ENCODE measurements at regions not wholly inside any gene's neighbourhood (a gene's known extent, or its start where the extent isn't known, plus 50 kb on each side); places are given as distances from the start of the nearest gene placed in this dataset.
"Not testable (repeated sequence)": the region's sequence is repeated elsewhere in the genome, so short reads cannot be mapped to it uniquely, and the experiment has no call there.

- Mint-ChIP-seq H3K27me3 (no peaks in the 10 kb centered on the region), H3K4me1 (no peaks in the 10 kb centered on the region), H3K36me3 (no peaks in the 10 kb centered on the region), H3K4me3 (no peak overlapping the region), H3K9me3 (peaks cover 32% of the 10 kb centered on the region), H3K27ac (no peak overlapping the region)
- CTCF ChIA-PET = no interaction called here
- DNase-seq = no peak
These were observed 817.5 kb downstream of the NXPH1 start for GRCh38 chr7:9250876-9251275.

DNA sequence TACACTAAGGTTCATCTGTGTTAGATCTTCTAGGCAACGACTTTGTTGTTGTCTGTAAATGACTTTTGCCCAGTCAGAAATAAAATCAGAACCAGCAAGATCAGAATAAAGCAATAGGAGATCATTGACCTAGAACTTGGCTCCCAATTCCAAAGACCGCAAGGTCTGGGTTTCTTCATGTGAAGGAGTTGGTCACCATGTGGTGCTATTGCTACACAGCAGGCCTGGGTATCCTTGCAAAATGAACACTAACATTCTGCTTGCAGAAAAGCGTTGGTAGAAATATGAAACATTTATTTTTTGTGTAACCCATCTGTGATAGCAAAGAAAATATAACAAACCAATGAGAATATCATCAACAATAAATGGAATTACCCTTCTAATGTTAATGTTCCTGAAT, 831.0 kb downstream of the NXPH1 start:
- Mint-ChIP-seq H3K9me3 (peaks cover 24% of the 10 kb centered on the region), H3K27me3 (no peaks in the 10 kb centered on the region), H3K4me1 (no peaks in the 10 kb centered on the region), H3K4me3 (no peak overlapping the region), H3K36me3 (no peaks in the 10 kb centered on the region), H3K27ac (no peak overlapping the region)
- CTCF ChIA-PET = no interaction called here
- no peak for DNase-seq

GRCh38 chr7:9280088-9280487, 846.7 kb downstream of the NXPH1 start:
- H3K9me3 Mint-ChIP-seq = peaks cover 6% of the 10 kb centered on the region
- no peak overlapping the region for H3K4me3 Mint-ChIP-seq
- no peak overlapping the region for H3K27ac Mint-ChIP-seq

GRCh38 chr7:9283246-9283645, 849.8 kb downstream of the NXPH1 start:
- Mint-ChIP-seq H3K27ac (no peak overlapping the region), H3K4me3 (no peak overlapping the region), H3K4me1 (no peaks in the 10 kb centered on the region), H3K9me3 (peaks cover 5% of the 10 kb centered on the region), H3K27me3 (no peaks in the 10 kb centered on the region), H3K36me3 (no peaks in the 10 kb centered on the region)
- CTCF ChIA-PET = no interaction called here
- DNase-seq = no peak

More at GRCh38 chr7:9280088-9280487, 846.7 kb downstream of the NXPH1 start:
- no peaks in the 10 kb centered on the region for H3K4me1 Mint-ChIP-seq
- DNase-seq = no peak
- no peaks in the 10 kb centered on the region for H3K36me3 Mint-ChIP-seq
- H3K27me3 Mint-ChIP-seq = no peaks in the 10 kb centered on the region
- CTCF ChIA-PET = no interaction called here

DNA sequence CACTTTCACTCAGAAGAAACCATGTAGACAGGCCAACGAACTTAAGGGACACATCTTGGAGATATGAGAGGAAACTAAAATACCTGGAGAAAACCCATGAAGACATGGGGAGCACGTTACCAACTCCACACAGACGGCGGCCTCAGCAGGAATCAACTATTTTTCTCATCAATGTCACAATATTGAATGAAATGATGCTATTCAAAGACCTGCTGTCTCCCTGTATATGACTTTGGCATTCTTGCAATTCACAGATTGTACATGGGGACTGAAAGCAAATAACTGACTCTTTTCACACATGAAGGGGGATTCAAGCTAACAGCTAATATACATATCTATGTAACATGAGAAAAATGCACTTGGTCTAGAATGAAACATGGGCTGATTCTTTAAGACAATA, 869.0 kb downstream of the NXPH1 start:
- Mint-ChIP-seq H3K9me3 (peaks cover 2% of the 10 kb centered on the region), H3K27ac (no peak overlapping the region), H3K36me3 (no peaks in the 10 kb centered on the region), H3K4me1 (no peaks in the 10 kb centered on the region), H3K4me3 (no peak overlapping the region), H3K27me3 (no peaks in the 10 kb centered on the region)
- DNase-seq = no peak
- CTCF ChIA-PET = no interaction called here

DNA sequence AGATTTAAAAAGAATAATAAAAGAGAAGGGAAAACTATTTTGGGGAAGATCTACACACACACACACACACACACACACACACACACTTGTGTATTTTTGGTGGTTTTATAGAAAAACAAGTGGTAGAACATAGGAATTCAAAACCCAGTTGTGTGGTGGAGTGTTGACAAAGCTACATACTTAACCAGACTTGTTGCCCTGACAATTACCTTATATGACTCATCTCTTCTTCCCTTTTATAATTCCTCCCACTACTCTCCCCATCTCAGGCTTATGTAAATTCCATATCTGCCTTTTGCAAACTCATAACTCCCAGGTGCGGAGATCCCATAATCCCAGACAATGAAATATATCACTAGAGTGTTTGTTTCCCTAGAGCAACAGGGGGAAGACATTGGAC, 873.7 kb downstream of the NXPH1 start:
- Mint-ChIP-seq H3K4me1 (no peaks in the 10 kb centered on the region), H3K27me3 (no peaks in the 10 kb centered on the region), H3K9me3 (peaks cover 2% of the 10 kb centered on the region), H3K36me3 (no peaks in the 10 kb centered on the region), H3K27ac (no peak overlapping the region), H3K4me3 (no peak overlapping the region)
- DNase-seq = no peak
- CTCF ChIA-PET = no interaction called here

GRCh38 chr7:9324513-9324912, 891.1 kb downstream of the NXPH1 start:
- CTCF ChIA-PET = no interaction called here
- Mint-ChIP-seq H3K4me1 (no peaks in the 10 kb centered on the region), H3K36me3 (no peaks in the 10 kb centered on the region)

GRCh38 chr7:9328296-9328695, 894.9 kb downstream of the NXPH1 start:
- no peaks in the 10 kb centered on the region for H3K27me3 Mint-ChIP-seq
- CTCF ChIA-PET = no interaction called here
- no peak overlapping the region for H3K4me3 Mint-ChIP-seq
- no peak for DNase-seq
- no peaks in the 10 kb centered on the region for H3K4me1 Mint-ChIP-seq
- no peak overlapping the region for H3K27ac Mint-ChIP-seq
- H3K36me3 Mint-ChIP-seq = no peaks in the 10 kb centered on the region
- peaks cover 6% of the 10 kb centered on the region for H3K9me3 Mint-ChIP-seq

More at GRCh38 chr7:9324513-9324912, 891.1 kb downstream of the NXPH1 start:
- Mint-ChIP-seq H3K27ac (no peak overlapping the region), H3K9me3 (peaks cover 5% of the 10 kb centered on the region), H3K27me3 (no peaks in the 10 kb centered on the region), H3K4me3 (no peak overlapping the region)
- no peak for DNase-seq

DNA sequence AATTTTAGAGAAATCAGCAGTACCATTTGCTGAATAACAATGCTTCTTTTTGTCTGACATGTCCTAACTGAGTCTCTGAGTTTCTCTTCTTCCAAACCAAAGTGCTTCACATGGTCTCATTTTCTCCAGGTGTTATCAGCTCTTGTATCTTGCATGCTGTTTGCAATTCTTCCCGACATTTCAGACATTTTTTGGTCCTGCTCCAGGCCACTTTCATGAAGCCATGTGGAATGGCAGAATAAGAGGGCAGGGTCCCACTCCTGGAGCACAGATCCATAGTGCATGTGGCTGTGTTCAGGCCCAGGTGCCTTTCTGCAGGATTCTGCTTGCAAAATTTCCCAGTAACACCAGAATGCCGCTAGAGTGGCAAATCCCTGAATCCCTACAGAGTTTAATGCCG, 916.2 kb downstream of the NXPH1 start:
- Mint-ChIP-seq H3K27me3 (no peaks in the 10 kb centered on the region), H3K9me3 (peaks cover 10% of the 10 kb centered on the region), H3K4me1 (no peaks in the 10 kb centered on the region), H3K36me3 (no peaks in the 10 kb centered on the region), H3K4me3 (no peak overlapping the region), H3K27ac (no peak overlapping the region)
- CTCF ChIA-PET = no interaction called here
- DNase-seq = no peak

- H3K9me3 Mint-ChIP-seq = peaks cover 28% of the 10 kb centered on the region
- DNase-seq = no peak
- no peak overlapping the region for H3K4me3 Mint-ChIP-seq
- no peak overlapping the region for H3K27ac Mint-ChIP-seq
- CTCF ChIA-PET = no interaction called here
- H3K27me3 Mint-ChIP-seq = no peaks in the 10 kb centered on the region
- no peaks in the 10 kb centered on the region for H3K36me3 Mint-ChIP-seq
- H3K4me1 Mint-ChIP-seq = no peaks in the 10 kb centered on the region
These were observed 957.8 kb downstream of the NXPH1 start for GRCh38 chr7:9391221-9391620.

DNA sequence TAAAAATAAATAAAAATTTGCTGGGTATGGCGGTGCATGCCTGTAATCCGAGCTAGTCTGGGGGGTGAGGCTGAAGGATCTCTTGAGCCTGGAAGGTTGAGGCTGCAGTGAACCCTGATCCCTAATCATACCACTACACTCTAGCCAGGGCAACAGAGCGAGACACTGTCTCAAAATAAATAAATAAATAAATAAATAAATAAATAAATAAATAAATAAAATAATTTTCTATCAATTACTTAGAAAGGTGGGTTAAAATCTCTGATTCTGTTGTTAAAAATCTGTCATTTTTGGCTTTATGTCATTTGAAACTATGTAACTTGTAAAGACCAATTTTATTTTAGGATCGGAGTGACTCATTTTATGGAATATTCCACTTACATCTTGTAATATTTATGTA, 958.6 kb downstream of the NXPH1 start:
- H3K4me1 Mint-ChIP-seq = no peaks in the 10 kb centered on the region
- H3K27ac Mint-ChIP-seq = no peak overlapping the region
- no peak for DNase-seq
- H3K27me3 Mint-ChIP-seq = no peaks in the 10 kb centered on the region
- H3K9me3 Mint-ChIP-seq = peaks cover 25% of the 10 kb centered on the region
- CTCF ChIA-PET = no interaction called here
- no peaks in the 10 kb centered on the region for H3K36me3 Mint-ChIP-seq
- no peak overlapping the region for H3K4me3 Mint-ChIP-seq

DNA sequence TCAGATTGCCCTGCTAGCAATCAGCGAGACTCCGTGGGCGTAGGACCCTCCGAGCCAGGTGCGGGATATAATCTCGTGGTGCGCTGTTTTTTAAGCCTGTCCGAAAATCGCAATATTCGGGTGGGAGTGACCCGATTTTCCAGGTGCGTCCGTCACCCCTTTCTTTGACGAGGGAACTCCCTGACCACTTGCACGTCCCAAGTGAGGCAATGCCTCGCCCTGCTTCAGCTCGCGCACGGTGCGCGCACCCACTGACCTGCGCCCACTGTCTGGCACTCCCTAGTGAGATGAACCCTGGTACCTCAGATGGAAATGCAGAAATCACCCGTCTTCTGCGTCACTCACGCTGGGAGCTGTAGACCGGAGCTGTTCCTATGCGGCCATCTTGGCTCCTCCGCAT, 971.0 kb downstream of the NXPH1 start:
- DNase-seq, H3K4me1 Mint-ChIP-seq, H3K4me3 Mint-ChIP-seq, CTCF ChIA-PET, H3K36me3 Mint-ChIP-seq, H3K9me3 Mint-ChIP-seq, H3K27me3 Mint-ChIP-seq, H3K27ac Mint-ChIP-seq: not testable (repeated sequence)

GRCh38 chr7:9407816-9408215, 974.4 kb downstream of the NXPH1 start:
- no peak for DNase-seq
- Mint-ChIP-seq H3K4me1 (no peaks in the 10 kb centered on the region), H3K9me3 (no peaks in the 10 kb centered on the region), H3K36me3 (no peaks in the 10 kb centered on the region), H3K27me3 (no peaks in the 10 kb centered on the region), H3K27ac (no peak overlapping the region), H3K4me3 (no peak overlapping the region)
- CTCF ChIA-PET = no interaction called here

- no peak overlapping the region for H3K4me3 Mint-ChIP-seq
- H3K4me1 Mint-ChIP-seq = no peaks in the 10 kb centered on the region
- CTCF ChIA-PET = no interaction called here
- H3K27me3 Mint-ChIP-seq = no peaks in the 10 kb centered on the region
- no peaks in the 10 kb centered on the region for H3K36me3 Mint-ChIP-seq
- H3K9me3 Mint-ChIP-seq = peaks cover 14% of the 10 kb centered on the region
- DNase-seq = no peak
- H3K27ac Mint-ChIP-seq = no peak overlapping the region
These were observed 1020.1 kb downstream of the NXPH1 start for GRCh38 chr7:9453521-9453920.

- no peaks in the 10 kb centered on the region for H3K27me3 Mint-ChIP-seq
- H3K36me3 Mint-ChIP-seq = no peaks in the 10 kb centered on the region
- H3K4me3 Mint-ChIP-seq = no peak overlapping the region
- H3K27ac Mint-ChIP-seq = no peak overlapping the region
- CTCF ChIA-PET = no interaction called here
- DNase-seq = no peak
- H3K9me3 Mint-ChIP-seq = peaks cover 23% of the 10 kb centered on the region
- H3K4me1 Mint-ChIP-seq = no peaks in the 10 kb centered on the region
These were observed 1055.1 kb downstream of the NXPH1 start for GRCh38 chr7:9488555-9488954.

DNA sequence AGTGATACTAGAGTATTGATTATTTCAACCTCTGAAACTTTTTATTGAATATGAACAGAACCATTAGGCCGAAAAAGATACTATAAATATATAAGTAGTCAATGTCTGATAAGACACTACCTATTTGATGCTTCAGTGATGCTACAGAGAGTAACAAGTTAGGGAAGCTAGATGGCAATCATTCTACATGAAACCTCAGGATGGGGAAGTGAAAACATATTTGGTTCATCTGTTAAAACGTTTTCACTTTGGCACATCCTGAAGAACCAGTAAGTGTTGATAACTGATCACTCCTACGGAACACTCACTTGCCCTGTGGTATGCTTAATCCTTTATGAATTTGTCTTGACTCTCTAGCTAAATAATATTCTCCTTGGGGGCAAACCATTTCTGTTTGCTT, 1064.9 kb downstream of the NXPH1 start:
- no peak for DNase-seq
- Mint-ChIP-seq H3K27me3 (no peaks in the 10 kb centered on the region), H3K4me1 (no peaks in the 10 kb centered on the region), H3K27ac (no peak overlapping the region), H3K9me3 (peaks cover 11% of the 10 kb centered on the region), H3K36me3 (no peaks in the 10 kb centered on the region), H3K4me3 (no peak overlapping the region)
- CTCF ChIA-PET = no interaction called here
